Renal cortical epithelial cell (primary cell): ENCODE measurements at regions not wholly inside any gene's neighbourhood (a gene's known extent, or its start where the extent isn't known, plus 50 kb on each side); places are given as distances from the start of the nearest gene placed in this dataset.
"Not testable (repeated sequence)": the region's sequence is repeated elsewhere in the genome, so short reads cannot be mapped to it uniquely, and the experiment has no call there.

ENCODE experiments used
- DNase-seq: peaks from one replicate; pipeline ENCODE4 v3.0.0-alpha.2; 2011; ENCODE audit warnings: low read depth

GRCh38 chr5:26543987-26544386 is 494.4 kb downstream of the CDH9 start:
- DNase-seq = no peak

GRCh38 chr5:26538226-26538625 is 500.2 kb downstream of the CDH9 start:
- no peak for DNase-seq

GRCh38 chr5:26535215-26535614 is 503.2 kb downstream of the CDH9 start:
- DNase-seq = no peak

GRCh38 chr5:26530305-26530704 is 508.1 kb downstream of the CDH9 start:
- DNase-seq = no peak

GRCh38 chr5:26519245-26519644 is 519.1 kb downstream of the CDH9 start:
- no peak for DNase-seq

GRCh38 chr5:26518065-26518464 is 520.3 kb downstream of the CDH9 start:
- DNase-seq = no peak

- no peak for DNase-seq
These were observed 539.4 kb downstream of the CDH9 start for GRCh38 chr5:26498972-26499371.

- DNase-seq = no peak
These were observed 542.9 kb downstream of the CDH9 start for GRCh38 chr5:26495437-26495836.

GRCh38 chr5:26492906-26493459 is 545.4 kb downstream of the CDH9 start:
- DNase-seq = no peak

GRCh38 chr5:26487553-26487952 is 550.8 kb downstream of the CDH9 start:
- DNase-seq = no peak

- no peak for DNase-seq
These were observed 551.8 kb downstream of the CDH9 start for GRCh38 chr5:26486631-26487030.

- DNase-seq = not testable (repeated sequence)
These were observed 553.1 kb downstream of the CDH9 start for GRCh38 chr5:26485146-26485860.

- no peak for DNase-seq
These were observed 555.5 kb downstream of the CDH9 start for GRCh38 chr5:26482810-26483375.

- no peak for DNase-seq
These were observed 556.1 kb downstream of the CDH9 start for GRCh38 chr5:26482076-26482809.

GRCh38 chr5:26470439-26470838 is 567.9 kb downstream of the CDH9 start:
- no peak for DNase-seq

- no peak for DNase-seq
These were observed 599.3 kb downstream of the CDH9 start for GRCh38 chr5:26439121-26439520.

GRCh38 chr5:26434688-26435087 is 603.7 kb downstream of the CDH9 start:
- DNase-seq = no peak

GRCh38 chr5:26432386-26432785 is 606.0 kb downstream of the CDH9 start:
- DNase-seq = no peak

GRCh38 chr5:26430323-26430722 is 608.1 kb downstream of the CDH9 start:
- no peak for DNase-seq

GRCh38 chr5:26427281-26427680 is 611.1 kb downstream of the CDH9 start:
- DNase-seq = no peak

- DNase-seq = no peak
These were observed 618.4 kb downstream of the CDH9 start for GRCh38 chr5:26419987-26420386.

- no peak for DNase-seq
These were observed 621.5 kb downstream of the CDH9 start for GRCh38 chr5:26416911-26417310.
